Left ventricle myocardium inferior (tissue), 1 donor: ENCODE measurements at regions not wholly inside any gene's neighbourhood (a gene's known extent, or its start where the extent isn't known, plus 50 kb on each side); places are given as distances from the start of the nearest gene placed in this dataset.

ENCODE experiments used
- DNase-seq: peaks from one replicate; pipeline ENCODE4 v3.0.0-alpha.2; 2020
- H3K27ac ChIP-seq: fragments of 200-600 bp; replicated peaks from 2 replicates; pipeline ENCODE4 v1.8.0; 2021
- H3K27me3 ChIP-seq: fragments of 200-600 bp; 2 replicates; pipeline ENCODE4 v1.8.0; 2021; ENCODE audit warnings: low read depth
- H3K36me3 ChIP-seq: fragments of 200-600 bp; 2 replicates; pipeline ENCODE4 v1.8.0; 2021
- H3K4me1 ChIP-seq: fragments of 200-600 bp; 2 replicates; pipeline ENCODE4 v1.8.0; 2021
- H3K4me3 ChIP-seq: fragments of 200-600 bp; 2 replicates; pipeline ENCODE4 v1.8.0; 2021; ENCODE audit warnings: mild to moderate bottlenecking, moderate library complexity
- H3K9me3 ChIP-seq: fragments of 200-600 bp; replicated peaks from 2 replicates; pipeline ENCODE4 v1.8.0; 2021
- intact Hi-C: fragments of 100-400 bp; cut with micrococcal nuclease; formaldehyde crosslinking; loops from one replicate; pipeline ENCODE4 v1.11.0; 2022
- TF ChIP-seq, protein P1 (sequence below): fragments of 200-600 bp; IDR thresholded peaks from 2 replicates; pipeline ENCODE4 v1.8.0; 2021; ENCODE audit warnings: antibody characterized with exemption, mild to moderate bottlenecking, borderline replicate concordance
- donor health status: DM: no; HTN: yes; CAD: no; lungs with severe emphysema.

DNA sequence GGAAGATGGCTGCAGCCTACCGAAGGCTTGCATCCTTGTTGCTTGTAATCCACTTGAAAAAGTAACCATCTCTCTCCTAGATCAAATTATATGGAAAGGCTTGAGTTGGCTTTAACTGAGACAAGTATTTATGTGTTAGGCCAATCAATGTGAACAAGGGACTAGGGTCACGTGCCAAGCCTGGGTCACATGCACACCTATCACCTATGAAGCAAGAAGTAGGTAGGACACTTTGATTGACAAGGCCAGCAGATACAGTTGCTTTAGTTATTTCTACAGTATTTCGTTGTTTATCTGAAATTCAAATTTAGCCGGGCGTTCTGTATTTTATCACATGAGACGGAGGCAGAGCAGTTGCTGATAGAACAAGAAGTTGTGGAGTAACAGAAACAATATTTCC, 212.3 kb upstream of the OTX2 start:
- intact Hi-C loops, result no loop called here
- no peak overlapping the region for H3K4me3 ChIP-seq
- TF ChIP-seq, protein P1, sequence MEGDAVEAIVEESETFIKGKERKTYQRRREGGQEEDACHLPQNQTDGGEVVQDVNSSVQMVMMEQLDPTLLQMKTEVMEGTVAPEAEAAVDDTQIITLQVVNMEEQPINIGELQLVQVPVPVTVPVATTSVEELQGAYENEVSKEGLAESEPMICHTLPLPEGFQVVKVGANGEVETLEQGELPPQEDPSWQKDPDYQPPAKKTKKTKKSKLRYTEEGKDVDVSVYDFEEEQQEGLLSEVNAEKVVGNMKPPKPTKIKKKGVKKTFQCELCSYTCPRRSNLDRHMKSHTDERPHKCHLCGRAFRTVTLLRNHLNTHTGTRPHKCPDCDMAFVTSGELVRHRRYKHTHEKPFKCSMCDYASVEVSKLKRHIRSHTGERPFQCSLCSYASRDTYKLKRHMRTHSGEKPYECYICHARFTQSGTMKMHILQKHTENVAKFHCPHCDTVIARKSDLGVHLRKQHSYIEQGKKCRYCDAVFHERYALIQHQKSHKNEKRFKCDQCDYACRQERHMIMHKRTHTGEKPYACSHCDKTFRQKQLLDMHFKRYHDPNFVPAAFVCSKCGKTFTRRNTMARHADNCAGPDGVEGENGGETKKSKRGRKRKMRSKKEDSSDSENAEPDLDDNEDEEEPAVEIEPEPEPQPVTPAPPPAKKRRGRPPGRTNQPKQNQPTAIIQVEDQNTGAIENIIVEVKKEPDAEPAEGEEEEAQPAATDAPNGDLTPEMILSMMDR, result no peak
- no peaks in the 10 kb centered on the region for H3K4me1 ChIP-seq
- no peak for DNase-seq
- H3K27ac ChIP-seq, result no peak overlapping the region
- no peaks in the 10 kb centered on the region for H3K9me3 ChIP-seq
- no peaks in the 10 kb centered on the region for H3K27me3 ChIP-seq
- H3K36me3 ChIP-seq, result no peaks in the 10 kb centered on the region

DNA sequence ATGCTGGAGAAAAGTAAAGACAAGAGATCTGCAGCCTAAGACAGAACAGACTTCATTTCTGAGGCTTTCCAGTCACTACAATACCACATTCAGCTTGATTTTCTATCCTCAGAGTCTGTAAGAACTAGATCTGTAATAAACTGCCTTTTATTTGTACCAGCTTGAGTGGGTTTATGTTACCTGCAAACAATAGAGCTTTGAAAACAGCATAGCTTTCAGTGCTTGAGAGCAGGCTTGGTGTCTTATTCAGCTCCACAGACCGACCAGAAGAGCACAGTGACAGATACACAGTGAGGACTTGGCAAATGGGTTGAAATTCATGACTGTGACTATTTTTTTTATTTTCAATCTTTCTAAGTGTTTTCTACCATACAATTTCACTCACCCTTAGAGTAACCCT, 207.8 kb upstream of the OTX2 start:
- TF ChIP-seq, protein P1, result no peak
- intact Hi-C loops, result no loop called here
- peaks cover 18% of the 10 kb centered on the region for H3K9me3 ChIP-seq
- no peak for DNase-seq
- H3K4me3 ChIP-seq, result no peak overlapping the region
- H3K36me3 ChIP-seq, result no peaks in the 10 kb centered on the region
- no peak overlapping the region for H3K27ac ChIP-seq
- H3K27me3 ChIP-seq, result no peaks in the 10 kb centered on the region
- no peaks in the 10 kb centered on the region for H3K4me1 ChIP-seq

DNA sequence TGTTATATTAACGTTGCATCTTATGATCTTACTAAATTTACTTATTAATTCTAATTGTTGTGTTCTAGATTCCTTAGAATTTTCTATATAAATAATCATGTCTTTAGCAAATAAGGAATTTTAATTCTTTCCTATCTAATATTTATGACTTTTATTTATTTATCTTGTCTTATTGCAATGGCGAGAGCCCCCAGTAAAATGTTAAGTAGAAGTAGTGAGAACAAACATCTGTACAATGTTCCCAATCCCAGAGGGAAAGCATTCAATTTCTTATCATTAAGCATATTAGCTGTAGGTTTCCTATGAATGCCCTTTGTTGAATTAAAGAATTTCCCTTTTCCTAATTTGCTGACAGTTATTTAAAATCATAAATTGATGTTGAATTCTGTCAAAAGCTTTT, 203.7 kb upstream of the OTX2 start:
- Histone ChIP-seq H3K9me3 (peaks cover 34% of the 10 kb centered on the region), H3K27me3 (peaks cover 7% of the 10 kb centered on the region), H3K4me3 (no peak overlapping the region), H3K36me3 (no peaks in the 10 kb centered on the region), H3K27ac (no peak overlapping the region), H3K4me1 (no peaks in the 10 kb centered on the region)
- TF ChIP-seq, protein P1, result no peak
- DNase-seq, result no peak
- intact Hi-C loops, result no loop called here

DNA sequence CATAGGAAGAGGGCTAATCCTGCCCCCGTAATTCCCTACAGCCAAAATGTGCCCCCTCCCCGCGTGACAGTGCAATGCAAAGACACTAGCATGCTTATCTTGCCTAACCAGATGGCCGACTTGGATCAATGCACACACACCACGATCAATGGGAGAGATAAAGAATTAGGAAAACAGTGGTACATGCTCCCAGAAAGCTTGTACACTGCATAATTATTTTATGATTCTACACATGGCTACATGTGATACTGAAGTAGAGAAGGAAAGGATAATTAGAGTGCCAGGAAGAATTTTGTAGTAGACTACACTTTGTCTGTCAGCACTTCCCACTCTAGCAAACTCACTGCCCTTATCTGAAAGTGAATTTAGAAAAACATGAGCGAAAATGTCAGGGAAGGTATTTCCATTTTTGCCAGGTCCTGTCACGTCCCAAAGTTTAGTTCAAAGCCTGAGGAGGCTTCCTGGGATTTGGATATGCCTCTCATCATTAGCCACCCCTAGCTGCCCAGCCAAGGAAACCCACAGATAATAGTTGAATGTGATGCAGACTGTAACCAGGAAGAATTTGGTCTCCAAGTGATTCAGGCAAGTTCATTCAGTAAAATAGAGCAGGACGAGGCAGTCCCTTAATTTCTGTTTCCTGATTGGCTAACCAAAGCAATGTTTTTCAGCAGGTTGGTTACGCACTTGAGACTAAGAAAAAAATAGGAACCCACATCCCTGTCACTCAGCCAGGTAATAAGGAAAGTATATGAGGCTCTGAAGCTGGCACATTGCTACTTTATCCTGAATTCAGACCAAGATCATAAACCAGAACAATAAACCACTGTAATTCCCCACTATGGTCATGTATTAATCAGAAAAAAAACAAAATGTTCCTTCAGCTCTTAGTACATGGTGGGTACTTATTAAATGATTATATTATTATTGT, 199.6 kb upstream of the OTX2 start:
- no peak for DNase-seq
- H3K4me3 ChIP-seq, result no peak overlapping the region
- no peaks in the 10 kb centered on the region for H3K4me1 ChIP-seq
- intact Hi-C loops, result no loop called here
- no peak overlapping the region for H3K27ac ChIP-seq
- H3K36me3 ChIP-seq, result no peaks in the 10 kb centered on the region
- TF ChIP-seq, protein P1, result no peak
- peaks cover 33% of the 10 kb centered on the region for H3K9me3 ChIP-seq
- H3K27me3 ChIP-seq, result peaks cover 7% of the 10 kb centered on the region

DNA sequence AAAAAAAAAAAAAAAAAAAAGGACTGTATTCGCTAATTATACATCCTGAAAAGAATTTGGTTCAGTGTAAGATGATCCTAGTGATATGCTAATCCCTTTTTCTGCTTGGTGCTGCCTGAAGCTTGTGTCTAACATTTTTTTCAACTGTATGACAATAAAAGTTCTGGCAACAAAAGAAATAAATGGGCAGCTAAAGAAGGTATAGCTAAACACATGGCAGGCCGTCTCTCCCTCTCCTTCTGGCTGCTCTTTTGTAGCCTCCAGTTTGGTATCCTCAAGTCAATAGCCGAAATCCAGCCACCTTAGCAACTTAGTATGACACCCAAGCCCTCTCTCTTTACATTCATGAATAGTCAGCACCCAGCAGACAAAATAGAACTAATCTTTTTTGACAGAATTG, 198.3 kb upstream of the OTX2 start:
- no peak overlapping the region for H3K4me3 ChIP-seq
- peaks cover 7% of the 10 kb centered on the region for H3K27me3 ChIP-seq
- no peaks in the 10 kb centered on the region for H3K4me1 ChIP-seq
- H3K27ac ChIP-seq, result no peak overlapping the region
- intact Hi-C loops, result no loop called here
- no peak for DNase-seq
- peaks cover 20% of the 10 kb centered on the region for H3K9me3 ChIP-seq
- H3K36me3 ChIP-seq, result no peaks in the 10 kb centered on the region
- TF ChIP-seq, protein P1, result no peak
